IMR-90 (cell line): ENCODE measurements at regions not wholly inside any gene's neighbourhood (a gene's known extent, or its start where the extent isn't known, plus 50 kb on each side); places are given as distances from the start of the nearest gene placed in this dataset.

Experiments used
- ATAC-seq: fragments of 200-7000 bp; cut with Tn5 transposase; 2 replicates; pipeline ENCODE4 v1.9.1; 2020; ENCODE audit warnings: low read depth, mild to moderate bottlenecking, moderate library complexity
- BruUV-seq: library from RNA; stranded (reverse); fragments of 400-500 nt; replicated peaks from 2 replicates; lab custom pipeline; 2021; lab: Mats Ljungman, UMichigan
- CTCF ChIA-PET: fragments of 300-600 bp; formaldehyde crosslinking; extraction: SDS; loops from one replicate; lab custom pipeline; 2021; ENCODE audit warnings: antibody characterized with exemption; lab: Yijun Ruan, JAX
- POLR2A ChIA-PET: fragments of 300-600 bp; sonication (Branson Sonifier 250); formaldehyde crosslinking; loops from one replicate; lab custom pipeline; 2022; ENCODE audit warnings: antibody characterized with exemption; ENCODE audit not compliant: unreplicated experiment; lab: Charles Lee
- DNase-seq: peaks from one replicate; pipeline ENCODE4 v3.0.0; 2013
- H2AFZ ChIP-seq: replicated peaks from 2 replicates; pipeline ENCODE3; 2013; ENCODE audit warnings: low read length, mild to moderate bottlenecking; ENCODE audit not compliant: poor library complexity
- H2AK5ac ChIP-seq: 2 replicates; pipeline ENCODE4 v1.6.1; 2013; ENCODE audit warnings: low read depth, low read length, inconsistent platforms
- H2AK9ac ChIP-seq: replicated peaks from 2 replicates; pipeline ENCODE3; 2013; ENCODE audit warnings: mild to moderate bottlenecking, low read depth, low read length, moderate library complexity; ENCODE audit not compliant: poor library complexity
- H2BK120ac ChIP-seq: 2 replicates; pipeline ENCODE4 v1.6.1; 2013; ENCODE audit warnings: low read depth, low read length, inconsistent platforms
- H2BK15ac ChIP-seq: 3 replicates; pipeline ENCODE4 v1.6.1; 2013; ENCODE audit warnings: low read depth, low read length, inconsistent platforms
- H2BK20ac ChIP-seq: 2 replicates; pipeline ENCODE4 v1.6.1; 2013; ENCODE audit warnings: low read depth, mild to moderate bottlenecking, inconsistent platforms, low read length, moderate library complexity
- H2BK5ac ChIP-seq: 2 replicates; pipeline ENCODE4 v1.6.1; 2013; ENCODE audit warnings: mild to moderate bottlenecking, low read depth, low read length, inconsistent platforms; ENCODE audit not compliant: poor library complexity, severe bottlenecking
- H3K14ac ChIP-seq: replicated peaks from 2 replicates; pipeline ENCODE4 v1.6.1; 2013; ENCODE audit warnings: low read depth, low read length, inconsistent platforms
- H3K18ac ChIP-seq: 2 replicates; pipeline ENCODE4 v1.6.1; 2013; ENCODE audit warnings: low read depth, low read length, control low read depth
- H3K23ac ChIP-seq: 2 replicates; pipeline ENCODE4 v1.6.1; 2013; ENCODE audit warnings: low read depth, low read length, inconsistent platforms
- H3K27ac ChIP-seq: 2 replicates; pipeline ENCODE4 v1.5.1; 2013; ENCODE audit warnings: mild to moderate bottlenecking, control low read depth, low read length; ENCODE audit not compliant: insufficient read depth
- H3K27me3 ChIP-seq: 2 replicates; pipeline ENCODE4 v1.6.1; 2013; ENCODE audit warnings: low read length; ENCODE audit not compliant: control insufficient read depth, insufficient read depth
- H3K36me3 ChIP-seq: 2 replicates; pipeline ENCODE4 v1.6.1; 2013; ENCODE audit warnings: low read length, mixed read lengths; ENCODE audit not compliant: control insufficient read depth, insufficient read depth
- H3K4ac ChIP-seq: 2 replicates; pipeline ENCODE4 v1.6.1; 2013; ENCODE audit warnings: low read depth, low read length, inconsistent platforms
- H3K4me1 ChIP-seq: 2 replicates; pipeline ENCODE4 v1.6.1; 2013; ENCODE audit warnings: low read length, mixed read lengths; ENCODE audit not compliant: control insufficient read depth, insufficient read depth
- H3K4me2 ChIP-seq: 2 replicates; pipeline ENCODE4 v1.6.1; 2013; ENCODE audit warnings: low read depth, mild to moderate bottlenecking, control low read depth, low read length, moderate library complexity
- H3K4me3 ChIP-seq: 2 replicates; pipeline ENCODE4 v1.5.1; 2013; ENCODE audit warnings: low read depth, mild to moderate bottlenecking, control low read depth, low read length, moderate library complexity; ENCODE audit not compliant: insufficient read depth
- H3K56ac ChIP-seq: 2 replicates; pipeline ENCODE4 v1.6.1; 2013; ENCODE audit warnings: low read length, inconsistent platforms; ENCODE audit not compliant: insufficient read depth; ENCODE audit errors: extremely low read depth
- H3K79me1 ChIP-seq, 2 experiments: 2 replicates each; pipeline ENCODE4 v1.6.1; 2013; ENCODE audit warnings: low read length in 2 of 2, inconsistent platforms in 1 of 2, low read depth in 1 of 2
- H3K9ac ChIP-seq: 2 replicates; pipeline ENCODE4 v1.6.1; 2013; ENCODE audit warnings: low read depth, low read length, control low read depth
- H3K9me1 ChIP-seq: 2 replicates; pipeline ENCODE4 v1.6.1; 2013; ENCODE audit warnings: low read length, inconsistent platforms; ENCODE audit not compliant: insufficient read depth
- H3K9me3 ChIP-seq: 2 replicates; pipeline ENCODE4 v1.6.1; 2013; ENCODE audit warnings: low read length; ENCODE audit not compliant: control insufficient read depth, insufficient read depth
- H4K20me1 ChIP-seq: 2 replicates; pipeline ENCODE4 v1.6.1; 2013; ENCODE audit warnings: low read length, inconsistent platforms; ENCODE audit not compliant: insufficient read depth
- H4K5ac ChIP-seq: 2 replicates; pipeline ENCODE4 v1.6.1; 2013; ENCODE audit warnings: mild to moderate bottlenecking, low read depth, low read length, control low read depth
- H4K8ac ChIP-seq, 2 experiments: 2 replicates each; pipeline ENCODE4 v1.6.1; 2013; ENCODE audit warnings: low read depth in 2 of 2, low read length in 2 of 2, control low read depth in 1 of 2, inconsistent platforms in 1 of 2
- H4K91ac ChIP-seq: 2 replicates; pipeline ENCODE4 v1.6.1; 2013; ENCODE audit warnings: low read depth, low read length, inconsistent platforms; ENCODE audit not compliant: insufficient read depth
- CEBPB ChIP-seq: IDR thresholded peaks from 2 replicates; pipeline ENCODE4 v1.6.1; 2012; ENCODE audit warnings: low read depth, low read length, improper control_type of control experiment
- MAZ ChIP-seq: IDR thresholded peaks from 2 replicates; pipeline ENCODE4 v1.6.1; 2012; ENCODE audit warnings: low read depth, mild to moderate bottlenecking, low read length, improper control_type of control experiment, moderate library complexity, borderline replicate concordance
- WGBS, 2 experiments: methylation state at CpG; one replicate each; pipeline versions ENCODE4 v1.1.5 to v1.1.7; 2013; ENCODE audit warnings: missing lambda C conversion rate in 2 of 2; ENCODE audit not compliant: insufficient read length in 1 of 2; ENCODE audit errors: extremely low coverage in 2 of 2; 5-methylcytosine and 5-hydroxymethylcytosine counted together
- dilution Hi-C: fragments of 300-500 bp; cut with HindIII; formaldehyde crosslinking; loops from one replicate; pipeline ENCODE4 v1.14.3; 2018; ENCODE audit warnings: low sequenced_read_pairs; ENCODE audit not compliant: unreplicated experiment
- in situ Hi-C: fragments of 300-500 bp; cut with MboI; formaldehyde crosslinking; loops from 3 replicates; pipeline ENCODE4 v1.14.3; 2019; ENCODE audit warnings: low sequenced_read_pairs, inconsistent platforms, mixed read lengths
- intact Hi-C: fragments of 100-400 bp; cut with micrococcal nuclease; formaldehyde crosslinking; loops from 2 replicates; pipeline ENCODE4 v1.10.0; 2022

GRCh38 chr2:40734797-40735196, 282.9 kb upstream of the SLC8A1 start:
- no CpG with 5 or more reads among the region's 2 CpGs for WGBS, 2 experiments
- dilution Hi-C loops, result no loop called here

More at GRCh38 chr2:40734797-40735196, 282.9 kb upstream of the SLC8A1 start:
- Histone ChIP-seq H3K27me3 (no peaks in the 10 kb centered on the region), H4K5ac (no peak overlapping the region), H2BK20ac (0 out of 2 replicates have a peak overlapping the region, but pooled peaks have one; percentile 76), H2BK5ac (peak overlapping the region; percentile 80), H3K18ac (peak overlapping the region; percentile 12; the same call in 1 of the 2 replicates), H3K9ac (no peak overlapping the region), H3K56ac (no peak overlapping the region), H2BK120ac (peak overlapping the region; percentile 76), H3K9me3 (no peaks in the 10 kb centered on the region), H2BK15ac (no peak overlapping the region), H4K20me1 (no peaks in the 10 kb centered on the region), H3K4me1 (no peaks in the 10 kb centered on the region; the same call in 1 of the 2 replicates), H3K79me1 (no peaks in the 10 kb centered on the region), H4K91ac (no peak overlapping the region), H2AFZ (no peak overlapping the region), H3K23ac (no peak overlapping the region), H2AK5ac (no peak overlapping the region), H3K36me3 (no peaks in the 10 kb centered on the region), H3K4me2 (peak overlapping the region; percentile 19; the same call in 1 of the 2 replicates), H3K9me1 (0 out of 2 replicates have a peak, but pooled peaks cover 2% of the 10 kb centered on the region), H3K27ac (no peak overlapping the region), H2AK9ac (no peak overlapping the region), H3K4ac (peak overlapping the region; percentile 52; the same call in 1 of the 2 replicates), H3K14ac (no peak overlapping the region), H4K8ac (peak overlapping the region in 1 of 2 experiments; percentile 71; a peak in 1 of 4 replicates), H3K4me3 (no peak overlapping the region)
- TF ChIP-seq MAZ (no peak), CEBPB (peak; percentile 21; the same call in 1 of the 2 replicates)
- BruUV-seq, result no TSS peak
- intact Hi-C loops (no loop called here), in situ Hi-C loops (no loop called here)
- DNase-seq, result peak; percentile 67
- ChIA-PET CTCF (no interaction called here), POLR2A (no interaction called here)
- peak; percentile 78 for ATAC-seq
